ENCODE measurements at regions not wholly inside any gene's neighbourhood (a gene's known extent, or its start where the extent isn't known, plus 50 kb on each side); places are given as distances from the start of the nearest gene placed in this dataset.

DNA sequence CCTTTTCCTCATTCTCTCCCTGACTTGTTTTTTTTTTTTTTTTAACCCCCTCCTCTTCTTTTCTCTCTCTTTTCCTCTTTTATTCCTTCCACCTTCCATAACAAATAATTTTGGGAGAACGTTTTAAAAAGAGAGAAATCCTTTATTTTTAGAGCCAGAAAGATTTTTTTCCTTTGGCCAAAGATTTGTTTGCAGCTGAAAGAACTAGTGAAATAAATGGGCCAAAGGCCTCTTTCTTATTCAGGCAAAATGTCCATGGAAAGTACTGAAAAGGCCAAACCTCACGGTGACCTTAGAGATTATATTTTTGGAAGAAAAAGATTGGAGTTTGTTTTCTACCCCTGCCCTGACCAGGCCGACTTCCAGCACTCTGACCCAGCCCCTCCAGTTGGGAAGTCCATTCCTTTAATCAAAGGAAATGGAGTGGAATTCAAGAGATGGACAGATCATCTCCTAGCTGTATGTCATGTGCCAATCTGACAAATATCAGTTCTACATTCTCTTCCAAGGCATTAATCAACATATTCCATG, 214.3 kb upstream of the ADAMTS9 start:
- H3K27me3 ChIP-seq (ENCODE audit: control insufficient read depth, insufficient read depth, low read length), result no peaks in the 10 kb centered on the region
- no peaks in the 10 kb centered on the region for H3K36me3 ChIP-seq (ENCODE audit: control insufficient read depth, low read depth, low read length)
- no peak overlapping the region for H3K27ac ChIP-seq (ENCODE audit: low read length)
- H3K4me3 ChIP-seq (ENCODE audit: low read length), result no peak overlapping the region
- H3K4me1 ChIP-seq (ENCODE audit: control insufficient read depth, low read depth, low read length), result peaks cover 19% of the 10 kb centered on the region
- no peak overlapping the region for H3K9ac ChIP-seq (ENCODE audit: low read length)
- H3K9me3 ChIP-seq (ENCODE audit: control insufficient read depth, low read depth, low read length), result no peaks in the 10 kb centered on the region

GRCh38 chr3:64901522-64901885, 213.7 kb upstream of the ADAMTS9 start:
- Histone ChIP-seq H3K27ac (ENCODE audit: low read length) (no peak overlapping the region), H3K9me3 (ENCODE audit: control insufficient read depth, low read depth, low read length) (no peaks in the 10 kb centered on the region), H3K9ac (ENCODE audit: low read length) (no peak overlapping the region), H3K4me3 (ENCODE audit: low read length) (no peak overlapping the region), H3K4me1 (ENCODE audit: control insufficient read depth, low read depth, low read length) (peaks cover 19% of the 10 kb centered on the region), H3K27me3 (ENCODE audit: control insufficient read depth, insufficient read depth, low read length) (no peaks in the 10 kb centered on the region), H3K36me3 (ENCODE audit: control insufficient read depth, low read depth, low read length) (no peaks in the 10 kb centered on the region)

GRCh38 chr3:64900617-64901521, 213.1 kb upstream of the ADAMTS9 start:
- no peaks in the 10 kb centered on the region for H3K9me3 ChIP-seq (ENCODE audit: control insufficient read depth, low read depth, low read length)
- peaks cover 16% of the 10 kb centered on the region for H3K4me1 ChIP-seq (ENCODE audit: control insufficient read depth, low read depth, low read length)
- no peak overlapping the region for H3K27ac ChIP-seq (ENCODE audit: low read length)
- no peak overlapping the region for H3K4me3 ChIP-seq (ENCODE audit: low read length)
- H3K36me3 ChIP-seq (ENCODE audit: control insufficient read depth, low read depth, low read length), result no peaks in the 10 kb centered on the region
- H3K9ac ChIP-seq (ENCODE audit: low read length), result no peak overlapping the region
- no peaks in the 10 kb centered on the region for H3K27me3 ChIP-seq (ENCODE audit: control insufficient read depth, insufficient read depth, low read length)

- H3K9me3 ChIP-seq (ENCODE audit: control insufficient read depth, low read depth, low read length), result no peaks in the 10 kb centered on the region
- no peak overlapping the region for H3K27ac ChIP-seq (ENCODE audit: low read length)
- H3K27me3 ChIP-seq (ENCODE audit: control insufficient read depth, insufficient read depth, low read length), result no peaks in the 10 kb centered on the region
- H3K4me3 ChIP-seq (ENCODE audit: low read length), result no peak overlapping the region
- H3K9ac ChIP-seq (ENCODE audit: low read length), result no peak overlapping the region
- peaks cover 14% of the 10 kb centered on the region for H3K4me1 ChIP-seq (ENCODE audit: control insufficient read depth, low read depth, low read length)
- H3K36me3 ChIP-seq (ENCODE audit: control insufficient read depth, low read depth, low read length), result no peaks in the 10 kb centered on the region
These were observed 212.4 kb upstream of the ADAMTS9 start for GRCh38 chr3:64900156-64900555.

DNA sequence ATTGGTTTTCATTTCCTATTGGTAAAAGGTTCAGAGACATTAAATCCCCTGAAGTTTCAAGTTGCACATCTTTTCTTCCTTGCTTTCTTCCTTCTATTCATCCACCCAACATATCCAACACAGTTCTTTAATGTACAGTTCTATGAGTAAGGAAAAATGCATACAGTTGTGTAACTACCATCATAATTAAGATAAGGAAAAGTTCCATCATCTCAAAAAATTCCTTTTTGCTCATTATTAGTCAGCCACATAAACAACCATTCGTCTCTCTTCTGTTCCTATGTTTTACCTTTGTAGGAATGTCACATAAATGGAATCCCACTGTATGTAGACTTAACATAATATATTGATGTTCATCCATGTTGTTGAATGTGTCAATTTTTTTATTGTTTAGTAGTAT, 211.1 kb upstream of the ADAMTS9 start:
- Histone ChIP-seq H3K27ac (ENCODE audit: low read length) (no peak overlapping the region), H3K27me3 (ENCODE audit: control insufficient read depth, insufficient read depth, low read length) (no peaks in the 10 kb centered on the region), H3K9ac (ENCODE audit: low read length) (no peak overlapping the region), H3K4me3 (ENCODE audit: low read length) (no peak overlapping the region), H3K9me3 (ENCODE audit: control insufficient read depth, low read depth, low read length) (no peaks in the 10 kb centered on the region), H3K4me1 (ENCODE audit: control insufficient read depth, low read depth, low read length) (peaks cover 14% of the 10 kb centered on the region), H3K36me3 (ENCODE audit: control insufficient read depth, low read depth, low read length) (no peaks in the 10 kb centered on the region)

GRCh38 chr3:64895991-64896895, 208.4 kb upstream of the ADAMTS9 start:
- H3K36me3 ChIP-seq (ENCODE audit: control insufficient read depth, low read depth, low read length), result no peaks in the 10 kb centered on the region
- H3K9me3 ChIP-seq (ENCODE audit: control insufficient read depth, low read depth, low read length), result no peaks in the 10 kb centered on the region
- peaks cover under 1% of the 10 kb centered on the region for H3K4me1 ChIP-seq (ENCODE audit: control insufficient read depth, low read depth, low read length)
- no peak overlapping the region for H3K27ac ChIP-seq (ENCODE audit: low read length)
- no peaks in the 10 kb centered on the region for H3K27me3 ChIP-seq (ENCODE audit: control insufficient read depth, insufficient read depth, low read length)
- H3K9ac ChIP-seq (ENCODE audit: low read length), result no peak overlapping the region
- no peak overlapping the region for H3K4me3 ChIP-seq (ENCODE audit: low read length)

GRCh38 chr3:64895106-64895990, 207.5 kb upstream of the ADAMTS9 start:
- peaks cover 6% of the 10 kb centered on the region for H3K4me1 ChIP-seq (ENCODE audit: control insufficient read depth, low read depth, low read length)
- no peaks in the 10 kb centered on the region for H3K36me3 ChIP-seq (ENCODE audit: control insufficient read depth, low read depth, low read length)
- H3K4me3 ChIP-seq (ENCODE audit: low read length), result no peak overlapping the region

DNA sequence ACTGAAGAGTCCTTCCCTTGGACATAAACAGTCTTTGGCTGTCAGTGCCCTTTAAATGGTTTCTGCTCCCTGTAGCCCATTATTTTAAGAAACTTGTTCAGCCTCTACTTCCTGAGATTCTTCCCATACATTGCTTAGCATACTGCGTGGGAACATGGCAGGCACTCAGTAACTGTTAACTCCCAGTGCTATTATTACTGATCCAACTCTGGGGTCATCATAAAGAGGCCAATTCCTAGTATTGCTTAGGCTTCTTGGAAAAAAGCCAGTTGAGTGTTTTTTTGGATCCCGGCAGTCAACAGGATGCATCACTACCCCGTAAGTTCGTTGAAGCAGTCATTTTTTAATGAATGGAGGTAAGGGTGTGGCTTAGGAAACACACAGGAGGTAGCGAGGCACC, 206.2 kb upstream of the ADAMTS9 start:
- no peak overlapping the region for H3K4me3 ChIP-seq (ENCODE audit: low read length)
- H3K9ac ChIP-seq (ENCODE audit: low read length), result no peak overlapping the region
- H3K36me3 ChIP-seq (ENCODE audit: control insufficient read depth, low read depth, low read length), result no peaks in the 10 kb centered on the region
- peaks cover 6% of the 10 kb centered on the region for H3K4me1 ChIP-seq (ENCODE audit: control insufficient read depth, low read depth, low read length)
- H3K27ac ChIP-seq (ENCODE audit: low read length), result no peak overlapping the region
- H3K9me3 ChIP-seq (ENCODE audit: control insufficient read depth, low read depth, low read length), result no peaks in the 10 kb centered on the region
- no peaks in the 10 kb centered on the region for H3K27me3 ChIP-seq (ENCODE audit: control insufficient read depth, insufficient read depth, low read length)

More at GRCh38 chr3:64895106-64895990, 207.5 kb upstream of the ADAMTS9 start:
- H3K9ac ChIP-seq (ENCODE audit: low read length), result no peak overlapping the region
- no peaks in the 10 kb centered on the region for H3K27me3 ChIP-seq (ENCODE audit: control insufficient read depth, insufficient read depth, low read length)
- no peak overlapping the region for H3K27ac ChIP-seq (ENCODE audit: low read length)
- H3K9me3 ChIP-seq (ENCODE audit: control insufficient read depth, low read depth, low read length), result no peaks in the 10 kb centered on the region

- Histone ChIP-seq H3K9ac (ENCODE audit: low read length) (no peak overlapping the region), H3K9me3 (ENCODE audit: control insufficient read depth, low read depth, low read length) (no peaks in the 10 kb centered on the region), H3K36me3 (ENCODE audit: control insufficient read depth, low read depth, low read length) (no peaks in the 10 kb centered on the region), H3K27ac (ENCODE audit: low read length) (no peak overlapping the region), H3K4me1 (ENCODE audit: control insufficient read depth, low read depth, low read length) (peaks cover 6% of the 10 kb centered on the region), H3K27me3 (ENCODE audit: control insufficient read depth, insufficient read depth, low read length) (no peaks in the 10 kb centered on the region), H3K4me3 (ENCODE audit: low read length) (no peak overlapping the region)
These were observed 205.0 kb upstream of the ADAMTS9 start for GRCh38 chr3:64892671-64893309.

GRCh38 chr3:64891021-64891420, 203.2 kb upstream of the ADAMTS9 start:
- Histone ChIP-seq H3K27ac (ENCODE audit: low read length) (no peak overlapping the region), H3K36me3 (ENCODE audit: control insufficient read depth, low read depth, low read length) (no peaks in the 10 kb centered on the region), H3K4me1 (ENCODE audit: control insufficient read depth, low read depth, low read length) (peaks cover 6% of the 10 kb centered on the region), H3K9me3 (ENCODE audit: control insufficient read depth, low read depth, low read length) (no peaks in the 10 kb centered on the region), H3K27me3 (ENCODE audit: control insufficient read depth, insufficient read depth, low read length) (no peaks in the 10 kb centered on the region), H3K9ac (ENCODE audit: low read length) (no peak overlapping the region), H3K4me3 (ENCODE audit: low read length) (no peak overlapping the region)

Measured in iPS-18a (cell line).